ENCODE measurements at regions not wholly inside any gene's neighbourhood (a gene's known extent, or its start where the extent isn't known, plus 50 kb on each side); places are given as distances from the start of the nearest gene placed in this dataset.
"Not testable (repeated sequence)": the region's sequence is repeated elsewhere in the genome, so short reads cannot be mapped to it uniquely, and the experiment has no call there.

DNA sequence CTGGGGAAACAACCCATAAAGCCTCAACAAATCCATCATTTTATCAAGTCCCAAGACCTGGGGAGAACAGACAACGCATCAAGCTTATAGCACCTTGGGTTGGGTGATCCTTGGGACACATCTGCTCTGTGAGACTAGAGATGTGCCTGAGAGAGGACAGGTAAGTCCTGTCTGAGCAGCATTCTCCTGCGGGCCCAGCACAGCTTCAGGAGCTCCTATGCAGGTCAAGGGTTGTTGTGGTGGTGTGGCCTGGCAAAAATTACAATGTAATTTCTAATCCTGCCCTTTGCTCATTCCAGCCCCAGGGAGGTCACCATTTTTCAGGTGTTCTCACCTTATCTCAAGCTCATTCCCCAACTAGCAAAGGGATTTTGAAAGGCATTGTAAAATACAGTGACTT lies 608.1 kb upstream of the CAMK1G start:
- no peak for DNase-seq (ENCODE audit: extremely low read depth, low read depth)

DNA sequence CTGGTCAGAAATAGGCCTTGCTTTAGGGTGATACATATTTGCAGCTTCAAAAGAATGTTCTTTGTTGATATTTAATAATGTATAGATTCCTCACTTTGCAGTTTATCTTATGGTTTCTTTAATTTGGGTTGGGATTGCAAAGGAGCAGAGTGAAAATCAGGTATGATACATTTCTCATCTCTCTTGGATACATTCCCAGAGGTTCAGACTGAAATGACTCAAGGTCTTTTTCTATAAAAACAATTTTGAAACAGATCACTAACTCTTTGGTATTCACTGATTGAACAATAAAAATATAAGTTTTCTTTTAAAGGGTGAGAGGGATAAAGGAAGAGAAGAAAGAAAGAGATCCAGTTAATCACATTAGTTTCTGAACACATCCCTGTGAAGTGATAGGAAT lies 606.5 kb upstream of the CAMK1G start:
- no peak for DNase-seq (ENCODE audit: extremely low read depth, low read depth)

DNA sequence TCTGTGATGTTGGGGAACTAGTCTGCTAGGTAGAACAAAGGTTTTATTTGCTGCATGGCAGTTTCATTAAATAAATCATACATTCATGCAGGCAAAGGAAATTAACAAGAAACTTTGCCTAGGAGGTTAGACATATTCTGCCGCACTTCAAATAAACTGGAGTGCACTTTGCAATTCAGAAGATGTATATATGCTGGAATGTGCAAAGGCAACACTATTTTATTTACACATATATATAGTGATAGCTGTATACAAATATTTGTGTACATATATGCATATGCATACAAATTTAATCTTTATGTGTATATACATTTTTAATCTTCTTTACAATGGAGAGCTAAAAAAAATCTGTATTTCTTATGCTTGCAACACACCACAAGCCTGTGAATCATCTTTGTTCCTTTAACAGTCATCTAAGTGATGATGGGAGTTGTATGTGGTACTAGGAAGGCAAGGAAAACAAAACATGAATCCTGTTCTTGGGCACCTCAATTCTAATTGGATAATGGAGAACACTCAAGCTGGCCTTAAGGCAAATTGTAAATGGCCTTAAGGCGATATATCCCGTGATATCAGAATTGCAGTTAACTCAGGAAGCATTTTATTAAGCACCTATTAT lies 605.8 kb upstream of the CAMK1G start:
- no peak for DNase-seq (ENCODE audit: extremely low read depth, low read depth)

DNA sequence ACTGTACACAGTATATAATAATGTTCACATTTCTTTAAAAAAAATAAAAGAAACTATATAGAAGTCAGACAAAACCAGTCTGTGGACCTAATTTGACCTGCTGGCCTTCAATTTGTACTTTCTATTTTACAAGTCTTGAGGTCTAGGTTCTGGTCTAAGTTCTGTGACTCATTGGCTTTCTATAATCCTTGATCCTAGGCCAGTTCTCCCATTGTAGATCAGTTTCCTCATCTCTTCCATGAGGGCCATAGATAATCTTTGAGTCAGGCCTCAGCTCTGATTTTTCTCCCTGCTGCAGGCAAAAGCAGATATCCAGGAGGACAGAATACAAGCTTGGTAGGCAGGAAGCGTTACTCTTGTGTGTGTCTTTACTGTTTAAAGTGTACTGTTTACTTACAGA lies 603.7 kb upstream of the CAMK1G start:
- DNase-seq (ENCODE audit: extremely low read depth, low read depth), result no peak

DNA sequence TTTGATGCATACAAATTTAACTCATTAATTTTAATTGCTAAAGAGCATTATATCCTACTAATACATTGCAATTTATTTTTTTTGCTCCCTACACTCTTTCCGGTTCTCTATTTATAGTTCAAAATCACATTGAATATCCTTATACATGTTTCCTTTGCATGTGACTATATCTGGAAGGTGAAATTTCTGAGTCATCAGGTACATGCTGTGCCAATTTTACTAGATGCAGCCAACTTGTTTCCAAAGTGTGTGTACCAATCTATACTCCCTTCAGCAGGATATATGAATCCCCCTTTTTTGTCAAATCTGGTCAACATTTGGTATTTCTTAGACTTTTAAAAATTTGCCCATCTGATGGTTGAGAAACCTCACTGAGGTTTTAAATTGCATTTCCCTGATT lies 602.9 kb upstream of the CAMK1G start:
- DNase-seq (ENCODE audit: extremely low read depth, low read depth), result no peak

DNA sequence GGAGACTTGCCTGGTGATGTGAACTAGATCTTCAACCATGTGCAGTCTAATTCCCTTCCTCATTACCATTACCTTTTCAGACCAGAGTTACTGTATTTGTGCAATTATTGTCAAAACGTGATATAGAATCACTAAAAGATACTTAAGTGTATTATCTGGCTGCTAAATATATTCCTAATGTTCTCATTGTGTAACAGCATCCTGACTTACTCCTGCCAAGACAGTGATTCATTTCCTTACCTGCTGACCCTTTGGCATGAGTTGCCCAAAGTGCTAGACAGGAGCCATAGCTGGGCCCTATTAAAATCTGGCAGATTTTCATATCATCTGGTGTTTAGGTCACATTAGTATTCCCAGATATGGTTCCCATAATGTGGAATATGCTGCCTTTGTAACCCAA lies 598.3 kb upstream of the CAMK1G start:
- DNase-seq (ENCODE audit: extremely low read depth, low read depth), result no peak

DNA sequence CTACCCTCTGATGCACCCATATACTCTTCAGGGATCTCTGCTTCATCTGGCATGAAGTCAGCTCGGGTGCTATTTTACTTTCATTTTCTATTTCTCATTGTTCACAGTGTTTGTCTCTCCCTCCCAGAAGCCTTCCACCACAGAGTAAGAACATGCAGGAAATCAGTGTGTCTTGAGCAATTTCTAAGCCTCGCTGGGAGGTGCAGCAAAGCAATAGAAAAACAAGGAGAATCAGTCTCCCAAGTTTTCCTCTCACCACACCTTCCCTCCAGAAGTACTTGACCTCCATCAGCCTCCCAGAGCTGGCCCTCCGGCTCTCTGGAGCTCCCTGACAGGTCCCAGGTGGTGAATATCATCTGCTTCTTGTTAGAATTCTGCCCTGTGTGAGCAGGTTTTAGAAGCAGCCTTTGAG lies 594.7 kb upstream of the CAMK1G start:
- no peak for DNase-seq (ENCODE audit: extremely low read depth, low read depth)

DNA sequence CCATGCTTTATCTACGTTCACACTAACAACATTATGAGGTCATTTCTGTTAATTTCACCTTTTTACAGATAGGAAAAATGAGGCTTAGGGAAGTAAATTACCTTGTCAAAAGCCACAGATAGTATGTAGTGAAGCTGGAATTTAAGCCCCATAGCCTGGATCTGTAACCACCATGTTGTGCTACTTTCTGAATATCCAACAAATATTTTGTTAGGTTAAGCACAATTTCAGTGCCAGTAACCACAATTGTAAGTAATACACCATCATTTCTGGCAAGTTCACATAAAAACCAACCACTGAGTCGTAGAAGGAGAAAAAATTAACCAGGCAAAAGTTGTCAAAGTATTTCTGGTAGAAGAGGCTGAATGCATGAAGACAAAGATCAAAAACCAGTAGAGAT lies 593.1 kb upstream of the CAMK1G start:
- no peak for DNase-seq (ENCODE audit: extremely low read depth, low read depth)

DNA sequence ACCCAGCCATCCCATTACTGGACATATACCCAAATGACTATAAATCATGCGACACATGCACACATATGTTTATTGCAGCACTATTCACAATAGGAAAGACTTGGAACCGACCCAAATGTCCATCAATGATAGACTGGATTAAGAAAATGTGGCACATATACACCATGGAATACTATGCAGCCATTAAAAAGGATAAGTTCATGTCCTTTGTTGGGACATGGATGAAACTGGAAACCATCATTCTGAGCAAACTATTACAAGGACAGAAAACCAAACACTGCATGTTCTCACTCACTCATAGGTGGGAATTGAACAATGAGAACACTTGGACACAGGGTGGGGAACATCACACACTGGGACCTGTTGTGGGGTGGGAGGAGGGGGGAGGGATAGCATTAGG lies 586.5 kb upstream of the CAMK1G start:
- DNase-seq (ENCODE audit: extremely low read depth, low read depth), result not testable (repeated sequence)

DNA sequence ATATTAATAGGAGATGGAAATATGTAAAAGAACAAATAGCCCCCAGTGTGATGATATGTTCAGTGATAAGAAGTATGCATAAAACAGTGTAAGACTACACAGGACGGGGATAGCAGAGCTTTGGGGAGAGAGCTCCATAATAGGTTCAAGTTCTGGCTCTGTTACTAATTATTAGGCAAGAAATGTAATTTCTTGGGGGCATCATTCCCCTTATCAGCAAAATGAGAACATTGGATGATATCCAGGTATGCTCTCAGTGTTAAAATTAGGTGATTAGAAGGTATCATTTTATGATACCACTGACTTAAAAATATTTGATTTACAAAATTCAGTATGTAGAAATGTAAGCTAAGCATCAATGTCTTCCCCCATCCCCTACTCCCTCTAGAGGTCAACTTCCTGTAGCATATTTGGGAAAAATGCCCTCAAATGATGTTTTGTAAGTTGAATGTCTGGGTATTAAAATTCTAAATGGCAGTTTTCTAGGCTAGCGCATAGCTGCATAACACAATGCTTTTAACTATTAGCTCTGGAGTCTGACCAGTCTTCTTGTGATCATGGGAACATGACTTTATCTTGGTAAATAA lies 585.7 kb upstream of the CAMK1G start:
- DNase-seq (ENCODE audit: extremely low read depth, low read depth), result no peak

DNA sequence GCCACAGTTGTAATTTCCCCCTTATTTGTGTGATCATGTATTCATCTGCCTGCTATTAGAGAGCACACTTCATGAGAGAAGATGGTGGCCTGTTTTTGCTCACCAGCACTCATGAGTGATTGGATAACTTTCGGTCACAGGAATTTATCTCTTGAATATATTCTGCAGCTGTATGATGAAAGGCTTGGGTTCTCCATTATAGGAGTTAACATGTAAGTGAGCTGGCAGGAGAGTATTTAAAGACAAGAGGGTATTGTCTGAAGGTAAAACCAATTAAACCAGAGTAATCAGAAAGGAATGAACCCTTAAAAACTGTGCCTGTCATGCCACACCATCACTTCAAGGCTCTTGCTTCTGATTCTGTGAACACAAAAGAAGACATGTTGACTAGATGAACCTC lies 574.9 kb upstream of the CAMK1G start:
- DNase-seq (ENCODE audit: extremely low read depth, low read depth), result no peak

DNA sequence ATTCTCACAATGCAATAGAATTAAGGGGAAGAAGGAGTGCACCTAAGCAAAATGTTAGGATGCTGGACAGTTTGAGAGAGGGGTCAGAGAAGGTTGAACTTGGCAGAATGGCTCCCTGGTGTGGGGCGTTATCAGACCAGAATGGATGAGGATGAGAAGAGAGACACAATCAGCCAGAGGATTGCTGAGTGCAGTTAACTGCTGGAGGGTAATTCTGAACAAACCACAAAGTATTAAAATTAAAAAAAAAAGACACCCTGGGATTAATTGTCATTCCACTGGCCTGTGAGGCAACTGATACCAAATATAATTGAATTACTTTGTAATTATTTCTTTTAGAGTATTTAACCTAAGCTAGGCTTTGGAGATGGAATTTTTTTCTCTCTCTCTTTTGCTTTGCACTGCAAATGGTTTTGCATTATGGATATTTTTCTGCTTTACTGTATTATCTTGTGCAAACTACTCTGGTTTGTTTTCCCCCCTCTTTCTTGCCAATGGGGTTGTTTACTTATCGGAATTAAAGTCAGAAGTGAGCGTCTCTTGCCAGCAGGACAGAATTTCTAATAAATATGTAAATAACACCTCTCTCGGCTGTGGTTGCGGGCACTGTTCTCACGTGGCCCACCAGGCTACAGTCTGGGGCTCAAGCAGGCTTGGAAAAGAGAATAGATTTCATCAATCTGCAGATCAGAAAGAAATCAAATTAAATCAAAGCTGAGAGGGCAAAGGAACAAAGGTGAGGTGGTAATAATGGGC lies 572.9 kb upstream of the CAMK1G start:
- DNase-seq (ENCODE audit: extremely low read depth, low read depth), result no peak

DNA sequence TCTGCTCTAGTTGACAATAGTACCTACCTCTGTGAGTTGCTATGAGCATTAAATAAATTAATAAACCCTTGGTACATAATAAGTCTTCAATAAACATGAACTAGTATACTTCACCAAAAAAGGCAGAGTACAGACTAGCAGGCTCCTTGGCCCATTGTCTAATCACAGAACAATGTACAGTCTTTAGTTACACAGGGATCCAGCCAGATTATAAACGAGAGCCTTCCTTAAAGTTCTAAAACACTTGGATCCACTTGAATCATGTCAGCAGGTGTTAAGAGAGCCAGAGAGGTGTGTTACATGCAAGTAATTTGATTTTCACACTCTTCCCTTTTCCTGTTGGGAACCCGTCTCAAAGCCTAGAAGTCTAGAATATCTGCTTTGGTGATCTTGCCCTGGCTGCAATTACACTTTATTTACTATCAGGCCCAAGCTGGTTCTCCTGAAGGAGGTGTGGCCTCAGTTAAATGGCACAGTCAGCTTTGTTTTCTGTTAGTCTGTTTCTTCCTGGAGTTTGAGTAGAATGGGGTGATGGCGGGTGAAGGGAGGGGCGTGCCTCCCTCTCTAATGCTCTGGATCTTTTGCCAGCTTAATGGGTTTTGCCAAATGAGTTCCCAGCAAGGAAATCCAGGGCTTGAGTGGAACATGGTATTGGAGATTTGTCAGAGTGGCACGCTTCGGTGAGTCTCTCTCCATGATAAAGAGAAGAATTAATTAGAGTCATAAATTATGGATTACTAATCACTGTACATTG lies 570.9 kb upstream of the CAMK1G start:
- DNase-seq (ENCODE audit: extremely low read depth, low read depth), result no peak

DNA sequence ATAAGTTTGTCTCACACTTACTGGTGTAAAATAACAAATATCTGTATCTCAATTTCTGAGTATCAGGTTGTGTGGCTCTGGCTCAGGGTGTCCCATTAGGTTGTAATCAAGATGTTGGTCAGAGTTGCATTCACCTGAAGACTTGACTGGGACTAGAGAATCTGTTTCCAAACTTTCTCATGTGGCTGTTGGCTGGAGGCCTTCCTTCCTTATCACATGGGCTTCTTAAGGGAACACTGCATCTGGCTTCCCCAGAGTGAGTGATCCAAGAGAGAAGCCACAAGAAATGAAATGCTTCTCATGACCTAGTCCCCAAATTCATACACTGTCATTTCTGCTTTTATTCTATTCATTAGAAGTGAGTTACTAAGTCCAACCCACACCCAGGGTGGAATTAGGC lies 568.4 kb upstream of the CAMK1G start:
- no peak for DNase-seq (ENCODE audit: extremely low read depth, low read depth)

DNA sequence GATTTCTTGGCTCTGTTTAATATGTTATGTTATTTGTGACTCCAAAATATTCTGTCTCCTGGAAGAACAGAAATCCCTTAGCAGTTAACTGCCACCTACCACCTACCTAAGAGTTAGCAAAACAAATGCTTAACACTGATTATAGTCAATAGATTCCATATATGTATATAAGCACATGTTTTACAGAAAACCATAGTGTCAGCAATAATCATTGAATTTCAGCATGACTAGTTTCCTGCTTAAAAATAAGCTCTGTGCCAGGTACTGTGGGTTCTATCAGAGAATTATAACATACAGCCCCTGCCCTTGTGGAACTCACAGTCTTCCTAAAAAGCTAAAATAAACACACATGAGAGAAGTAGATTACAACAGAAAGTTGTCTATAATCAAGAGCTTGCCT lies 561.9 kb upstream of the CAMK1G start:
- DNase-seq (ENCODE audit: extremely low read depth, low read depth), result no peak

DNA sequence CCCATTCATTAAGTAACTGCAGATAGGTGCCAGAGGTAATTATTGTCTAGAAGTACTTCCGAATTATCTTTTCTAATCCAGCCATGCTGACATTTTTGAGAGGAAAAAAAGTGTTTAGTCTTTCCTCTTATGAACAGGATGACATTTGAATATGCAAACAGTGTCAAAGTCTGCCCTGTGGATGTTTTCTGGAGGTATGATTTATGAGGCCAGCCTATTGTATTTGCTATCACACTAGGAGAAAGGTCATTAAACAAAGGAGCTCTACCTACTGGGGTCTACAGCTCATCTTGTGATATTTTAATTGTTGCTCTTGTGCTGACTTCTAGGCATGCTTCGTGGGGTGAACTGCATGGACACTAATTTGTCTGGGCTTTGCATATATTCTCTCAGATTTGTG lies 559.7 kb upstream of the CAMK1G start:
- DNase-seq (ENCODE audit: extremely low read depth, low read depth), result no peak

DNA sequence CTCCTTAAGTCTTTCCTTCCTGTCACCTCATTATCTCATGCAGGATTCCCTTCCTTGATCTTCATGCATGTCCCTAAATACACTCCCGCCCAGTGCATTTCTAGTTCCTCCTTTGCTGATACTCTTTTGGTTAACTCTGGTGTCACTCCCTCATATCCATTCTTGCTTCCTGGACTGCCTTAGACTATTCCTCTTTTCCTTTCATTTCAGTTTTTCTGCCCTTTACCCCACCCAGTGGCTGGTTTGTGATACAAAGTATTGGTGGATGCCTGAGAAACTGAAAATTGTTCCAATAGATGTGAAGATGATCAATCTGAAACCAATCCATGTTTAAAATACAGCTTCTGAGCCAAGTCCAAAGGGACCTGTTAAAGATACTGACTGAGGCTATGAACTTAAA lies 553.8 kb upstream of the CAMK1G start:
- no peak for DNase-seq (ENCODE audit: extremely low read depth, low read depth)

DNA sequence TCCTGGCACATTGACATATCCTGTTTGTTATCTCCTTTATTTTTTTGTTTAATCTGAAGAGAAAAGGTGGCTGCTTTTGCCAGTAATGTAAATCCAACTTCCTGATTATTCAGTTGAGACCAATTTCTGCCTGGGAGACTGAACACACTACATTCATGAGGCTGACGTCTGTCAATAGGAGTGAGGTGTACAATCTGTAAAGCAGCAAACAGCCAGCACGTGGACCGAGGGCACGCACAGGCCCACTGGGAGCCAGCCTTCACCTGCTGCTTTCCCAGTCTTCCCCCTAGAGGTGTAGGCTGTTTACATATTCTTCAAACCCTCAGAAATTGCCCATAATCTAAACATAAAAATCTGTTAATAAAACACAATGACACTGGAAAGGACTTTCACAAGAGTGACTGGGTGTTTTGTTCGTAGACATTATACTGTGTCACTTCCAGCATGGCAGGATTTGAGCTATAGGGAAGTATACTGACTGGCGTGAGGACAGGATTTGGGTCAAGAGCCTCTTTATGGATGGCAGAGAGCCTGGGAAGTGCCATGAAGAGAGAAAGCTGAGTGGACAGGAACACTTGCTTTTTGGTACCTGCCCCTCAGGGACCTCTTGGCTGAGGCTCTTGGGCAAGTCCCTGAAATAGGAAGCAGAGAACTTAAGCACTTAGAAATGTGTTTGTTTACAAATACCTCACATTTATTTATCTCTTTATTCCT lies 552.9 kb upstream of the CAMK1G start:
- DNase-seq (ENCODE audit: extremely low read depth, low read depth), result no peak

DNA sequence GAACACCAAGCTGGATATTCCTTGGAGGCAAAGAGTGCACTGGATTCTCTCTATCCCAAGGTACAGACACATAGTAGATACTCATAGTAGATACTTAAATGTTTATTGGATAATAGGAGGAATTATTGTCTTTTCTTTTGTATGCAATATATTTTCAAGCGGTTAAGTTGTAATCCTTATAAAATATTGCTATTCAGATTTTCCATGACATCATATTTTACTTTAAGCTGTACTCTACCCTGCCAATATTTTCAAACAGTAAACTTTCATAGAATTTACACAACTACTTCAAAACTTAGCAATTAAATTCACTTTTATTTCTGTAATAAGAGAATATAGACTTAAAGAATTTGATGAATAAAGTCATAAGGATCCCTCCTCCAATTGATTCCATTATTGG lies 546.5 kb upstream of the CAMK1G start:
- DNase-seq (ENCODE audit: extremely low read depth, low read depth), result no peak

DNA sequence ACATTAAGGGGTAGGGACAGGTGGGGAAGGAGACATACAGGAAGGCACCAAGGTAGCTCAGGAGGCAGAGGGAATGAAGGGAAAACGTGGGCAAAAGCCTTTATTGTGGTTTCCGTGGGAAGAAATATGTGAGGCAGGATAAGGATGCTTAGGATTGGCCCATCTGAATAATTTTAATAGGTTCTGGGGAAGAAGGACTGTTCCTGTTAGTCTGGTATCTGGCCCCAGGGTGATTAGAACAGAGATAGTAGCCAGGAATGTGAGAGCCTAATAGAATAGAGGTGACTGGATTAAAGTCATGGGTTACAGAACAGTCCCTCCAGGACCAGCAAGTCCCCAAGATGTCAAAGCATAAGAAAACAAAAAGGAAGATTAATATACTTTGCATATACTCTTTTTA lies 545.2 kb upstream of the CAMK1G start:
- no peak for DNase-seq (ENCODE audit: extremely low read depth, low read depth)

DNA sequence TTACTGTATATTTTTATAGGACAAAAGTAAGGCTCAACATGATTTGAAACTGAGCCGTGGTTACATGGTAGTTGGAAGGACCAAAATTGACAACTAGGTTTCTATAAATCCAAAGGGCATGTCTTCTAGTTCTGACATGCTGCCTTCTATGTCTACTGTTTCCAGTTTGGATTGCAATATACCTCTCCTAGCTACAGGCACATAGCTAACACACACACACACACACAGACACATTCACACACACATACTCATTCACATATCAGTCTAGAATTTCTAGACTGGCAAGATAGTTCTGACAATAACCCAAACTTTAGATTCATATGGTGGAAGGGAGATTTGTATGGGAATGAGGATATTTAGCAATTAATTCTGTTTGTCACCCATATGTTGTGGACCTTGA lies 544.8 kb upstream of the CAMK1G start:
- DNase-seq (ENCODE audit: extremely low read depth, low read depth), result no peak
